ENCODE measurements at regions not wholly inside any gene's neighbourhood (a gene's known extent, or its start where the extent isn't known, plus 50 kb on each side); places are given as distances from the start of the nearest gene placed in this dataset.

DNA sequence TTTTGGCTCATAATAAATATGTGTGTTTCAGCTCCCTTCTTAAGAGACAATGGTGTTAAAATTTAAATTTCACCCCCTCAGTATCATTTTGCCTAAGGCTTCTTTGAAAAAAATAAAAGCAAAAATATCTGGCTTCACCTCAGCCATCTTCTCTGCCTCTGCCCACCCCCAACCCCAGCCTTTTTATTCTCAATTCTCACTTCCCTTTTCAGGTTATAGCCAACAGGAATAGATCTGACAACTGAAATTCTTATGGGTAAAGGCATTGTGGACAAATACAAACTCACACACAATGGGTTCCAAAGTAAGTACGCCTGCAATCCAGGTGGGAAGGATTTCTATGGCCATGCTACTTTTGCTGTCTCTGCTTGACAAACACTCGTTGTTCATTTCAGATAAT lies 399.0 kb upstream of the ARRDC4 start:
- TF ChIP-seq EZH2 (IDR thresholded peaks at IDR 0.05; ENCODE audit: insufficient read depth, poor library complexity, severe bottlenecking) = no peak
- no peak for TF ChIP-seq EZH2phosphoT487 (IDR thresholded peaks at IDR 0.05; ENCODE audit: insufficient read depth, low read depth)

All from GM23248 (cell line).